ENCODE measurements at regions not wholly inside any gene's neighbourhood (a gene's known extent, or its start where the extent isn't known, plus 50 kb on each side); places are given as distances from the start of the nearest gene placed in this dataset.

DNA sequence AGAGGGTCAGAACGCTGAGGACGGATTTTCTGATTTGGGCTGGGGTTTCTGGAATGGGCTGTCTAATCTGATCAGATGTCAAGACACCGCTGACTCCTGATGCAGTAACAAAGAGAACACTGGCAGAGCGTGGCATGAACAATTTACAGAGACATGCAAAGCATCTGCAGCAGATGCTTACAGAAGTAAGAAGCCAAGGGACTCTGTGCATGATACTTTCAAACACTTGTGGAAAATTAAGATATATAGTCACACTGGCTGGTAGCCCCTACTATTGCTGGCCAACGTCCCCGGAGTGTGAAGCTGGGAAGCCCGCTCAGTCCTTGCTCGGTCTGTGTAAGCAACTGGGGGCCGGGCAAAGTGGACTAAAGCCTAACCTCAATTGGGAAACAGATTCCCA is 903.7 kb downstream of the BRD1 start:
- H3K36me3 ChIP-seq = no peaks in the 10 kb centered on the region
- intact Hi-C loops (cut with DNase I) = no loop called here
- no peak for TF ChIP-seq POLR2A (IDR thresholded peaks at IDR 0.05)
- TF ChIP-seq, protein P1, sequence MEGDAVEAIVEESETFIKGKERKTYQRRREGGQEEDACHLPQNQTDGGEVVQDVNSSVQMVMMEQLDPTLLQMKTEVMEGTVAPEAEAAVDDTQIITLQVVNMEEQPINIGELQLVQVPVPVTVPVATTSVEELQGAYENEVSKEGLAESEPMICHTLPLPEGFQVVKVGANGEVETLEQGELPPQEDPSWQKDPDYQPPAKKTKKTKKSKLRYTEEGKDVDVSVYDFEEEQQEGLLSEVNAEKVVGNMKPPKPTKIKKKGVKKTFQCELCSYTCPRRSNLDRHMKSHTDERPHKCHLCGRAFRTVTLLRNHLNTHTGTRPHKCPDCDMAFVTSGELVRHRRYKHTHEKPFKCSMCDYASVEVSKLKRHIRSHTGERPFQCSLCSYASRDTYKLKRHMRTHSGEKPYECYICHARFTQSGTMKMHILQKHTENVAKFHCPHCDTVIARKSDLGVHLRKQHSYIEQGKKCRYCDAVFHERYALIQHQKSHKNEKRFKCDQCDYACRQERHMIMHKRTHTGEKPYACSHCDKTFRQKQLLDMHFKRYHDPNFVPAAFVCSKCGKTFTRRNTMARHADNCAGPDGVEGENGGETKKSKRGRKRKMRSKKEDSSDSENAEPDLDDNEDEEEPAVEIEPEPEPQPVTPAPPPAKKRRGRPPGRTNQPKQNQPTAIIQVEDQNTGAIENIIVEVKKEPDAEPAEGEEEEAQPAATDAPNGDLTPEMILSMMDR (IDR thresholded peaks at IDR 0.05) = no peak
- 59 to 60% methylated on average over 5 to 9 of the region's 9 CpGs for WGBS, 2 donors
- no peaks in the 10 kb centered on the region for H3K4me1 ChIP-seq
- no peak for DNase-seq
- peaks cover 0 to 29% (median 0%) of the 10 kb centered on the region in 4 donors for H3K27me3 ChIP-seq
- no peaks in the 10 kb centered on the region for H3K9me3 ChIP-seq
- H3K4me3 ChIP-seq = no peak overlapping the region
- no peak overlapping the region for H3K27ac ChIP-seq

DNA sequence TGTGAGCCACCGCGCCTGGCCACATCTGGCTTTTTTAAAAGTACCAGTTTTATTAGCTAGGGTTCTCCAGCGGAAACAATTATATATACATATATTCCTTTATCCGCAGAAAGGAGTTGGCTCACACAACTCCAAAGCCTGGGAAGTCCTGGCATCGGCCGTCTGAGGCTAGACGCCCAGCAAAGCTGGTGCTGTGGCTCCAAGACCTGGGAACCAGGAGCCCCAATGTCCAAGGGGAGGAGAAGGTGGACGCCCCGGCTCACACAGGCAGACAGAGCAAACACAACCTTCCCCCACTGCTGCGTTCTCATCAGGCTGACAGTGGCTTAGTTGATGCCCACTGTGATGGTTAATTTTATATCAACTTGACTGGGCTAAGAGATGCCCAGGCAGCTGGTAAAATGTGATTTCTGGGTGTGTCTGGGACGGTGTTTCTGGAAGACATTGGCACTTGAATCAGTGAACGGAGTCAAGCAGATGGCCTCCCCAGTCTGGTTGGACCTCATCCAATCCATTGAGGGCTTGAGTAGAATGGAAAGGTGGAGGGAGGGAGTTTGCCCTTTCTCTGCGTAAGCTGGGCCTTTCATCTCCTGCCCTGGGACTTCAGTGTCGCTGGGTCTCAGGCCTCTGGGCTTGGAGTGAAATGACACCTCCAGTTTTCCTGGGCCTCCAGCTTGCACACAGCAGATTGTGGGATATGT is 904.4 kb downstream of the BRD1 start:
- Histone ChIP-seq H3K27me3 (peaks cover 0 to 36% (median 0%) of the 10 kb centered on the region in 4 donors), H3K4me3 (no peak overlapping the region), H3K9me3 (no peaks in the 10 kb centered on the region), H3K36me3 (no peaks in the 10 kb centered on the region), H3K4me1 (no peaks in the 10 kb centered on the region), H3K27ac (no peak overlapping the region)
- TF ChIP-seq, protein P1 (IDR thresholded peaks at IDR 0.05) = no peak
- TF ChIP-seq POLR2A (IDR thresholded peaks at IDR 0.05) = no peak
- WGBS, 2 donors = 81 to 88% methylated on average over 10 to 14 of the region's 14 CpGs
- intact Hi-C loops (cut with DNase I) = no loop called here
- DNase-seq = no peak

DNA sequence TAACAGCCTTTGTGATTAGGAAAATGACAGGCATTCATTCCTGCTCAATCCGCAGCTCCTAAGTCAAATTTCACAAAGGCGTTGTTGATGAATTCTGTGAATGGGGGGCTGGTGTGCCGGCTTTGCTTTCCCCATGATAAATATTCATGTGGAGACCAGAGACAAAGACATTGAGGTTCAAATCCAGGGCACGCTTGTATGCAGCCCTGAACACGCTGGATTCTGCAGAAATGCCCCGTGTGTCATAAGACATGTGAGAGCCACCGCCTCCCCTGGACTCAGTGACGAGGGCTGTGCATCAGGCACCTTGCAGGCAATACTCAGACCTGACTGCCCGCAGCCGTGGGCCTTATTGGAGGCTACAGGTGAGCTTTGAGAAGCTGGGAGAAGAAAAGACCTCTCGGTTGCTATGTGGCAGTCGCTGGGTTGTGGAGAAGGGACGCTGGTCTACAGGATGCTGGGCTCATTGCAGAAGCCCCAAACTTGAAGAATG is 906.2 kb downstream of the BRD1 start:
- no peak for DNase-seq
- no peaks in the 10 kb centered on the region for H3K9me3 ChIP-seq
- 65 to 72% methylated on average over 9 to 13 of the region's 13 CpGs for WGBS, 2 donors
- no peak overlapping the region for H3K4me3 ChIP-seq
- H3K27me3 ChIP-seq = peaks cover 0 to 52% (median 0%) of the 10 kb centered on the region in 4 donors
- no peaks in the 10 kb centered on the region for H3K36me3 ChIP-seq
- TF ChIP-seq, protein P1 (IDR thresholded peaks at IDR 0.05) = no peak
- no peak for TF ChIP-seq POLR2A (IDR thresholded peaks at IDR 0.05)
- H3K27ac ChIP-seq = no peak overlapping the region
- no peaks in the 10 kb centered on the region for H3K4me1 ChIP-seq
- intact Hi-C loops (cut with DNase I) = no loop called here

DNA sequence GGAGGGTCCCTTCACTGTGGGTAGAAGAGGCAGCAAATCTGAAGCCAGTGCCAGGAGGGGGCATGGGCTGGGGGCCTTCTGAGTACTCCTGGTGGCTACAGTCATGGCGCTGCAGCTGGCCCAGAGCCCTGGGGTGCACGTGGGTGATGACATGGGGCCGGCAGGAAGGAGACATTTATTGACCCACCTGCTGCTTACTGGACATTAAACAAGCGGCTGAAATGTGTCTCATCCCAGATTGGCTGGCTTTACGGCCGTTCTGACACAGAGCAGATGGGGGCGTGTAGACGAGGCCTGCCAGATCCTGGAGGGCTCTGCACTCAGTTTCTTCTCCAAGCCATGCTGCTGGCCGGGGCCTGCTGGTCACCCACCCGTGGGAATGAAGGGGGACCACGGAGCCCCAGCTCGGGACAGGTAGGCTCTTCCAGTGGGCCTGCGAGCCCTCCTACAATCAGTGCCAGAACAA is 906.9 kb downstream of the BRD1 start:
- Histone ChIP-seq H3K4me1 (no peaks in the 10 kb centered on the region), H3K36me3 (no peaks in the 10 kb centered on the region), H3K4me3 (no peak overlapping the region), H3K27ac (no peak overlapping the region), H3K27me3 (peaks cover 0 to 59% (median 0%) of the 10 kb centered on the region in 4 donors), H3K9me3 (no peaks in the 10 kb centered on the region)
- intact Hi-C loops (cut with DNase I) = no loop called here
- DNase-seq = no peak
- TF ChIP-seq, protein P1 (IDR thresholded peaks at IDR 0.05) = no peak
- no peak for TF ChIP-seq POLR2A (IDR thresholded peaks at IDR 0.05)
- WGBS, 2 donors = 58 to 73% methylated on average over 9 to 11 of the region's 13 CpGs

DNA sequence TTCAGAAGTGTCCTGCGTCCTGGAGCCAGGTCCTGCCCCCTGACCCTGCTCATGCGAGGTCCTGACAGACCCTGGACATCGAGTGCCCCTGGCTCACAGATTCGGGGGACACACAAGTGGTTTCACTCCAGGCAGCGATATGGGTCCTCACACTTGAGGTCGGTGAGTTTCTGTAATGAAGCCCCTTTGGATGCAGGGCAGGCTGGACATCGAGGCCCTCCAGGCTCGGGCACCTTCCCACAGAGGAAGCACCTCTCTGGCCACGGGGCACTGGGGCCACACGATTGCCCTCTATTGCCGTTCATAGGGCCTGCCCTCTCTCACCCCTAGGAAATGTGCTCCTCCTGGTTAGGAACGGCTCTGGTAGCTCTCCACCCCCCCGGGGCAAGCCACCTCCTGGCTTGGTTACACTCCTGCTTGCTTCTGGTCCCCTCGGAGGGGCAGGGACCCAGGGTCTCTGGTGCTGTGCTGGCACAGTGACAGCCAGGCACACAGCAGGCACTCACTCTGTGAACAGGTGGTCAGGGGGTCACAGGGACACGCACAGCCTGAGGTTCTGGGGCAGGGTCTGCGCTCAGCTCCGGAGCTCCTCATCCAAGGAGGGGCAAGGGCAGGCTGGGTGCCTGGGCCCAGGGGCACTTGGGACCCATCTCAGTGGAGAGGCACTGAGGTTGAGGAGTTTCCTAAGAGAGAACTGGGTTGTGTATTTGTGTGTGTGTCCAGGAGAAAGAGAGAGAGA is 907.7 kb downstream of the BRD1 start:
- 59% methylated on average over 3 to 7 of the region's 17 CpGs for WGBS, 2 donors
- intact Hi-C loops (cut with DNase I) = no loop called here
- H3K4me1 ChIP-seq = no peaks in the 10 kb centered on the region
- H3K27me3 ChIP-seq = peaks cover 0 to 59% (median 0%) of the 10 kb centered on the region in 4 donors
- TF ChIP-seq, protein P1 (IDR thresholded peaks at IDR 0.05) = no peak
- no peaks in the 10 kb centered on the region for H3K9me3 ChIP-seq
- H3K36me3 ChIP-seq = no peaks in the 10 kb centered on the region
- H3K27ac ChIP-seq = no peak overlapping the region
- H3K4me3 ChIP-seq = no peak overlapping the region
- DNase-seq = no peak

All from esophagus squamous epithelium (tissue), 5 donors.